ENCODE measurements at regions not wholly inside any gene's neighbourhood (a gene's known extent, or its start where the extent isn't known, plus 50 kb on each side); places are given as distances from the start of the nearest gene placed in this dataset.

- TF ChIP-seq CTCF (IDR thresholded peaks at IDR 0.05; ENCODE audit: poor library complexity) (no peak), EZH2phosphoT487 (IDR thresholded peaks at IDR 0.05; ENCODE audit: low read depth, severe bottlenecking, unreplicated experiment) (no peak)
These were observed 1366.8 kb downstream of the EPHA7 start for GRCh38 chr6:92052513-92052912.

All from hepatocyte (in vitro differentiated cells).